IMR-90 (cell line): ENCODE measurements at regions not wholly inside any gene's neighbourhood (a gene's known extent, or its start where the extent isn't known, plus 50 kb on each side); places are given as distances from the start of the nearest gene placed in this dataset.

Experiments
- ATAC-seq: fragments of 200-7000 bp; cut with Tn5 transposase; 2 replicates; pipeline ENCODE4 v1.9.1; 2020; ENCODE audit warnings: low read depth, mild to moderate bottlenecking, moderate library complexity
- BruUV-seq: library from RNA; stranded (reverse); fragments of 400-500 nt; replicated peaks from 2 replicates; lab custom pipeline; 2021; lab: Mats Ljungman, UMichigan
- CTCF ChIA-PET: fragments of 300-600 bp; formaldehyde crosslinking; extraction: SDS; loops from one replicate; lab custom pipeline; 2021; ENCODE audit warnings: antibody characterized with exemption; lab: Yijun Ruan, JAX
- POLR2A ChIA-PET: fragments of 300-600 bp; sonication (Branson Sonifier 250); formaldehyde crosslinking; loops from one replicate; lab custom pipeline; 2022; ENCODE audit warnings: antibody characterized with exemption; ENCODE audit not compliant: unreplicated experiment; lab: Charles Lee
- DNase-seq: peaks from one replicate; pipeline ENCODE4 v3.0.0; 2013
- H2AFZ ChIP-seq: replicated peaks from 2 replicates; pipeline ENCODE3; 2013; ENCODE audit warnings: low read length, mild to moderate bottlenecking; ENCODE audit not compliant: poor library complexity
- H2AK5ac ChIP-seq: 2 replicates; pipeline ENCODE4 v1.6.1; 2013; ENCODE audit warnings: low read depth, low read length, inconsistent platforms
- H2AK9ac ChIP-seq: replicated peaks from 2 replicates; pipeline ENCODE3; 2013; ENCODE audit warnings: mild to moderate bottlenecking, low read depth, low read length, moderate library complexity; ENCODE audit not compliant: poor library complexity
- H2BK120ac ChIP-seq: 2 replicates; pipeline ENCODE4 v1.6.1; 2013; ENCODE audit warnings: low read depth, low read length, inconsistent platforms
- H2BK15ac ChIP-seq: 3 replicates; pipeline ENCODE4 v1.6.1; 2013; ENCODE audit warnings: low read depth, low read length, inconsistent platforms
- H2BK20ac ChIP-seq: 2 replicates; pipeline ENCODE4 v1.6.1; 2013; ENCODE audit warnings: low read depth, mild to moderate bottlenecking, inconsistent platforms, low read length, moderate library complexity
- H2BK5ac ChIP-seq: 2 replicates; pipeline ENCODE4 v1.6.1; 2013; ENCODE audit warnings: mild to moderate bottlenecking, low read depth, low read length, inconsistent platforms; ENCODE audit not compliant: poor library complexity, severe bottlenecking
- H3K14ac ChIP-seq: replicated peaks from 2 replicates; pipeline ENCODE4 v1.6.1; 2013; ENCODE audit warnings: low read depth, low read length, inconsistent platforms
- H3K18ac ChIP-seq: 2 replicates; pipeline ENCODE4 v1.6.1; 2013; ENCODE audit warnings: low read depth, low read length, control low read depth
- H3K23ac ChIP-seq: 2 replicates; pipeline ENCODE4 v1.6.1; 2013; ENCODE audit warnings: low read depth, low read length, inconsistent platforms
- H3K27ac ChIP-seq: 2 replicates; pipeline ENCODE4 v1.5.1; 2013; ENCODE audit warnings: mild to moderate bottlenecking, control low read depth, low read length; ENCODE audit not compliant: insufficient read depth
- H3K27me3 ChIP-seq: 2 replicates; pipeline ENCODE4 v1.6.1; 2013; ENCODE audit warnings: low read length; ENCODE audit not compliant: control insufficient read depth, insufficient read depth
- H3K36me3 ChIP-seq: 2 replicates; pipeline ENCODE4 v1.6.1; 2013; ENCODE audit warnings: low read length, mixed read lengths; ENCODE audit not compliant: control insufficient read depth, insufficient read depth
- H3K4ac ChIP-seq: 2 replicates; pipeline ENCODE4 v1.6.1; 2013; ENCODE audit warnings: low read depth, low read length, inconsistent platforms
- H3K4me1 ChIP-seq: 2 replicates; pipeline ENCODE4 v1.6.1; 2013; ENCODE audit warnings: low read length, mixed read lengths; ENCODE audit not compliant: control insufficient read depth, insufficient read depth
- H3K4me2 ChIP-seq: 2 replicates; pipeline ENCODE4 v1.6.1; 2013; ENCODE audit warnings: low read depth, mild to moderate bottlenecking, control low read depth, low read length, moderate library complexity
- H3K4me3 ChIP-seq: 2 replicates; pipeline ENCODE4 v1.5.1; 2013; ENCODE audit warnings: low read depth, mild to moderate bottlenecking, control low read depth, low read length, moderate library complexity; ENCODE audit not compliant: insufficient read depth
- H3K56ac ChIP-seq: 2 replicates; pipeline ENCODE4 v1.6.1; 2013; ENCODE audit warnings: low read length, inconsistent platforms; ENCODE audit not compliant: insufficient read depth; ENCODE audit errors: extremely low read depth
- H3K79me1 ChIP-seq, 2 experiments: 2 replicates each; pipeline ENCODE4 v1.6.1; 2013; ENCODE audit warnings: low read length in 2 of 2, inconsistent platforms in 1 of 2, low read depth in 1 of 2
- H3K9ac ChIP-seq: 2 replicates; pipeline ENCODE4 v1.6.1; 2013; ENCODE audit warnings: low read depth, low read length, control low read depth
- H3K9me1 ChIP-seq: 2 replicates; pipeline ENCODE4 v1.6.1; 2013; ENCODE audit warnings: low read length, inconsistent platforms; ENCODE audit not compliant: insufficient read depth
- H3K9me3 ChIP-seq: 2 replicates; pipeline ENCODE4 v1.6.1; 2013; ENCODE audit warnings: low read length; ENCODE audit not compliant: control insufficient read depth, insufficient read depth
- H4K20me1 ChIP-seq: 2 replicates; pipeline ENCODE4 v1.6.1; 2013; ENCODE audit warnings: low read length, inconsistent platforms; ENCODE audit not compliant: insufficient read depth
- H4K5ac ChIP-seq: 2 replicates; pipeline ENCODE4 v1.6.1; 2013; ENCODE audit warnings: mild to moderate bottlenecking, low read depth, low read length, control low read depth
- H4K8ac ChIP-seq, 2 experiments: 2 replicates each; pipeline ENCODE4 v1.6.1; 2013; ENCODE audit warnings: low read depth in 2 of 2, low read length in 2 of 2, control low read depth in 1 of 2, inconsistent platforms in 1 of 2
- H4K91ac ChIP-seq: 2 replicates; pipeline ENCODE4 v1.6.1; 2013; ENCODE audit warnings: low read depth, low read length, inconsistent platforms; ENCODE audit not compliant: insufficient read depth
- BHLHE40 ChIP-seq: fragments of 150-350 bp; IDR thresholded peaks from 2 replicates; pipeline ENCODE4 v1.6.1; 2016; ENCODE audit warnings: mild to moderate bottlenecking, low read depth, low read length
- CEBPB ChIP-seq: IDR thresholded peaks from 2 replicates; pipeline ENCODE4 v1.6.1; 2012; ENCODE audit warnings: low read depth, low read length, improper control_type of control experiment
- CHD1 ChIP-seq: IDR thresholded peaks from 2 replicates; pipeline ENCODE4 v1.6.1; 2012; ENCODE audit warnings: low read depth, low read length, improper control_type of control experiment
- CTCF ChIP-seq: conservative IDR thresholded peaks from 2 replicates; pipeline ENCODE4 v1.5.1; 2012; ENCODE audit warnings: mild to moderate bottlenecking, low read depth, low read length, improper control_type of control experiment
- FOS ChIP-seq: fragments of 150-350 bp; IDR thresholded peaks from 2 replicates; pipeline ENCODE4 v1.6.1; 2016; ENCODE audit warnings: low read depth, low read length
- MAFK ChIP-seq: IDR thresholded peaks from 2 replicates; pipeline ENCODE4 v1.6.1; 2012; ENCODE audit warnings: low read depth, low read length, improper control_type of control experiment
- MAZ ChIP-seq: IDR thresholded peaks from 2 replicates; pipeline ENCODE4 v1.6.1; 2012; ENCODE audit warnings: low read depth, mild to moderate bottlenecking, low read length, improper control_type of control experiment, moderate library complexity, borderline replicate concordance
- MXI1 ChIP-seq: IDR thresholded peaks from 2 replicates; pipeline ENCODE4 v1.6.1; 2012; ENCODE audit warnings: low read depth, mild to moderate bottlenecking, low read length, moderate library complexity, borderline replicate concordance
- NFE2L2 ChIP-seq: fragments of 150-350 bp; IDR thresholded peaks from 2 replicates; pipeline ENCODE4 v1.6.1; 2016; ENCODE audit warnings: low read depth, mild to moderate bottlenecking, low read length
- POLR2A ChIP-seq: IDR thresholded peaks from 2 replicates; pipeline ENCODE4 v1.6.1; 2012; ENCODE audit warnings: mild to moderate bottlenecking, low read depth, low read length
- RAD21 ChIP-seq: IDR thresholded peaks from 2 replicates; pipeline ENCODE4 v1.6.1; 2012; ENCODE audit warnings: low read length, improper control_type of control experiment
- RCOR1 ChIP-seq: IDR thresholded peaks from 2 replicates; pipeline ENCODE4 v1.6.1; 2012; ENCODE audit warnings: mild to moderate bottlenecking, low read length, improper control_type of control experiment; ENCODE audit not compliant: insufficient replicate concordance
- RFX5 ChIP-seq: IDR thresholded peaks from 2 replicates; pipeline ENCODE4 v1.8.0; 2012; ENCODE audit warnings: low read depth, mild to moderate bottlenecking, low read length, moderate library complexity
- SMC3 ChIP-seq: fragments of 150-350 bp; IDR thresholded peaks from 2 replicates; pipeline ENCODE4 v1.6.1; 2016; ENCODE audit warnings: low read depth, mild to moderate bottlenecking, antibody characterized with exemption, low read length, moderate library complexity
- USF2 ChIP-seq: fragments of 150-350 bp; IDR thresholded peaks from 2 replicates; pipeline ENCODE4 v1.6.1; 2017; ENCODE audit warnings: mild to moderate bottlenecking, antibody characterized with exemption, low read length, low read depth
- WGBS, 2 experiments: methylation state at CpG; one replicate each; pipeline versions ENCODE4 v1.1.5 to v1.1.7; 2013; ENCODE audit warnings: missing lambda C conversion rate in 2 of 2; ENCODE audit not compliant: insufficient read length in 1 of 2; ENCODE audit errors: extremely low coverage in 2 of 2; 5-methylcytosine and 5-hydroxymethylcytosine counted together
- dilution Hi-C: fragments of 300-500 bp; cut with HindIII; formaldehyde crosslinking; loops from one replicate; pipeline ENCODE4 v1.14.3; 2018; ENCODE audit warnings: low sequenced_read_pairs; ENCODE audit not compliant: unreplicated experiment
- in situ Hi-C: fragments of 300-500 bp; cut with MboI; formaldehyde crosslinking; loops from 3 replicates; pipeline ENCODE4 v1.14.3; 2019; ENCODE audit warnings: low sequenced_read_pairs, inconsistent platforms, mixed read lengths
- intact Hi-C: fragments of 100-400 bp; cut with micrococcal nuclease; formaldehyde crosslinking; loops from 2 replicates; pipeline ENCODE4 v1.10.0; 2022
- TF ChIP-seq, protein P1 (sequence below): fragments of 150-350 bp; IDR thresholded peaks from 2 replicates; pipeline ENCODE4 v1.6.1; 2016; ENCODE audit warnings: low read depth, mild to moderate bottlenecking, low read length, moderate library complexity, borderline replicate concordance

GRCh38 chr18:73927496-73927895, 220.1 kb downstream of the FBXO15 start:
- no peak overlapping the region for H2AK5ac ChIP-seq
- no peak overlapping the region for H2BK15ac ChIP-seq
- H3K36me3 ChIP-seq, result no peaks in the 10 kb centered on the region
- no peak overlapping the region for H4K5ac ChIP-seq
- CTCF ChIA-PET, result no interaction called here
- TF ChIP-seq CEBPB (no peak), MXI1 (no peak), SMC3 (no peak), RFX5 (no peak), CHD1 (no peak), FOS (no peak), MAFK (no peak), MAZ (no peak), POLR2A (no peak), NFE2L2 (no peak), USF2 (no peak), RCOR1 (no peak), RAD21 (no peak), BHLHE40 (no peak), CTCF (no peak)
- TF ChIP-seq, protein P1, sequence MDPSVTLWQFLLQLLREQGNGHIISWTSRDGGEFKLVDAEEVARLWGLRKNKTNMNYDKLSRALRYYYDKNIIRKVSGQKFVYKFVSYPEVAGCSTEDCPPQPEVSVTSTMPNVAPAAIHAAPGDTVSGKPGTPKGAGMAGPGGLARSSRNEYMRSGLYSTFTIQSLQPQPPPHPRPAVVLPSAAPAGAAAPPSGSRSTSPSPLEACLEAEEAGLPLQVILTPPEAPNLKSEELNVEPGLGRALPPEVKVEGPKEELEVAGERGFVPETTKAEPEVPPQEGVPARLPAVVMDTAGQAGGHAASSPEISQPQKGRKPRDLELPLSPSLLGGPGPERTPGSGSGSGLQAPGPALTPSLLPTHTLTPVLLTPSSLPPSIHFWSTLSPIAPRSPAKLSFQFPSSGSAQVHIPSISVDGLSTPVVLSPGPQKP, result no peak
- H2BK20ac ChIP-seq, result no peak overlapping the region
- H3K27me3 ChIP-seq, result no peaks in the 10 kb centered on the region; the same call in 1 of the 2 replicates
- no peak overlapping the region for H3K18ac ChIP-seq
- dilution Hi-C loops (no loop called here), intact Hi-C loops (no loop called here), in situ Hi-C loops (no loop called here)
- WGBS, 2 experiments, result no CpG with 5 or more reads among the region's 2 CpGs
- H3K9me1 ChIP-seq, result peaks cover 5% of the 10 kb centered on the region; the same call in 1 of the 2 replicates
- POLR2A ChIA-PET, result no interaction called here
- H4K91ac ChIP-seq, result no peak overlapping the region
- H3K56ac ChIP-seq, result no peak overlapping the region
- peaks cover 5% of the 10 kb centered on the region for H3K4me1 ChIP-seq
- H3K9me3 ChIP-seq, result no peaks in the 10 kb centered on the region; the same call in 1 of the 2 replicates
- H3K9ac ChIP-seq, result no peak overlapping the region
- H3K4me2 ChIP-seq, result no peak overlapping the region
- H2BK5ac ChIP-seq, result no peak overlapping the region
- H3K23ac ChIP-seq, result no peak overlapping the region
- ATAC-seq (no peak), DNase-seq (no peak)
- BruUV-seq, result no TSS peak
- no peaks in the 10 kb centered on the region for H3K79me1 ChIP-seq
- H3K4ac ChIP-seq, result no peak overlapping the region
- no peak overlapping the region for H2AK9ac ChIP-seq
- H2BK120ac ChIP-seq, result no peak overlapping the region
- H3K4me3 ChIP-seq, result no peak overlapping the region
- H3K14ac ChIP-seq, result no peak overlapping the region
- H2AFZ ChIP-seq, result no peak overlapping the region
- no peaks in the 10 kb centered on the region for H4K20me1 ChIP-seq
- H4K8ac ChIP-seq, result no peak overlapping the region
- no peak overlapping the region for H3K27ac ChIP-seq
